ENCODE measurements at regions not wholly inside any gene's neighbourhood (a gene's known extent, or its start where the extent isn't known, plus 50 kb on each side); places are given as distances from the start of the nearest gene placed in this dataset.

DNA sequence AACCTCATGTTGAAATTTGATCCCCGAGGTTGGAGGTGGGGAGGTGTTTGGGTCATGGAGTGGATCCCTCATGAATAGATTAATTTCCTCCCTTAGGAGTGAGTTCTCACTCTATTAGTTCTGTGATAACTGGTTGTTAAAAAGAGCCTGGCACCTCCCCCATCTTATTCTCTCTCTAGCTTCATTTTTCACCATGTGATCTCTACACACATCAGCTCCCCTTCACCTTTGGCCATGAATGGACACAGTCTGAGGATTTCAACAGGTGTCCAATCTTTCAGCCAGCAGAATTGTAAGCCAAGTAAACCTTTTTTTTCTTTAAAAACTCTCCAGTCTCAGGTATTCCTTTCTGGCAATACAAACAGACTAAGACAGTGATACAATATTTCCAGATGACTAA, 602.0 kb upstream of the FAM98A start:
- TF ChIP-seq, protein P1, sequence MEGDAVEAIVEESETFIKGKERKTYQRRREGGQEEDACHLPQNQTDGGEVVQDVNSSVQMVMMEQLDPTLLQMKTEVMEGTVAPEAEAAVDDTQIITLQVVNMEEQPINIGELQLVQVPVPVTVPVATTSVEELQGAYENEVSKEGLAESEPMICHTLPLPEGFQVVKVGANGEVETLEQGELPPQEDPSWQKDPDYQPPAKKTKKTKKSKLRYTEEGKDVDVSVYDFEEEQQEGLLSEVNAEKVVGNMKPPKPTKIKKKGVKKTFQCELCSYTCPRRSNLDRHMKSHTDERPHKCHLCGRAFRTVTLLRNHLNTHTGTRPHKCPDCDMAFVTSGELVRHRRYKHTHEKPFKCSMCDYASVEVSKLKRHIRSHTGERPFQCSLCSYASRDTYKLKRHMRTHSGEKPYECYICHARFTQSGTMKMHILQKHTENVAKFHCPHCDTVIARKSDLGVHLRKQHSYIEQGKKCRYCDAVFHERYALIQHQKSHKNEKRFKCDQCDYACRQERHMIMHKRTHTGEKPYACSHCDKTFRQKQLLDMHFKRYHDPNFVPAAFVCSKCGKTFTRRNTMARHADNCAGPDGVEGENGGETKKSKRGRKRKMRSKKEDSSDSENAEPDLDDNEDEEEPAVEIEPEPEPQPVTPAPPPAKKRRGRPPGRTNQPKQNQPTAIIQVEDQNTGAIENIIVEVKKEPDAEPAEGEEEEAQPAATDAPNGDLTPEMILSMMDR (IDR thresholded peaks at IDR 0.05; ENCODE audit: low read depth, low read length) = no peak
- Histone ChIP-seq H3K9me3 (ENCODE audit: low read depth) (no peaks in the 10 kb centered on the region), H3K4me3 (no peak overlapping the region), H3K4me1 (ENCODE audit: low read depth) (no peaks in the 10 kb centered on the region), H3K27me3 (no peaks in the 10 kb centered on the region), H3K36me3 (no peaks in the 10 kb centered on the region), H3K27ac (no peak overlapping the region)
- no peak for DNase-seq (ENCODE audit: low read depth in 1 of 2, low spot score in 1 of 2)

GRCh38 chr2:34199971-34200370, 600.9 kb upstream of the FAM98A start:
- no peak for DNase-seq (ENCODE audit: low read depth in 1 of 2, low spot score in 1 of 2)
- H3K9me3 ChIP-seq (ENCODE audit: low read depth) = no peaks in the 10 kb centered on the region
- no peaks in the 10 kb centered on the region for H3K4me1 ChIP-seq (ENCODE audit: low read depth)
- TF ChIP-seq, protein P1 (IDR thresholded peaks at IDR 0.05; ENCODE audit: low read depth, low read length) = no peak
- no peak overlapping the region for H3K4me3 ChIP-seq
- no peak overlapping the region for H3K27ac ChIP-seq
- H3K36me3 ChIP-seq = no peaks in the 10 kb centered on the region
- H3K27me3 ChIP-seq = no peaks in the 10 kb centered on the region

DNA sequence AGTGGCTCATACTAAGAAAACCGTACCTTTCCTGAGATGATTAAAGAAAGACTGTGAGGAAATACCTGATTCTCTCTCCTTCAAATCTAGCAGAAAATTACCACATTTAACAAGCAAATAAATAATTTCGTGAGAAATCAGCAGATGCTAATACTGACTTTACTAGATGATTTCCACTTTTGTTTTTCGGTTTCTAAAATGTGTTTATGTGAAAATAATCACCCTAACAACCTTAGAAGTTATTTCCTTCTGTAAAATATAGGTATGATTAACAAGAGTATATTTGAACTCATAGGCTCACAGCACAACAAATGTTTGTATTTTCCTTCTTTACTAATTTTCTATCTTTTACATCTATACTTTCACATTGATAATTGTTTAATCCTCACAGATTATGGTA, 594.1 kb upstream of the FAM98A start:
- TF ChIP-seq, protein P1 (IDR thresholded peaks at IDR 0.05; ENCODE audit: low read depth, low read length) = no peak
- no peak overlapping the region for H3K27ac ChIP-seq

DNA sequence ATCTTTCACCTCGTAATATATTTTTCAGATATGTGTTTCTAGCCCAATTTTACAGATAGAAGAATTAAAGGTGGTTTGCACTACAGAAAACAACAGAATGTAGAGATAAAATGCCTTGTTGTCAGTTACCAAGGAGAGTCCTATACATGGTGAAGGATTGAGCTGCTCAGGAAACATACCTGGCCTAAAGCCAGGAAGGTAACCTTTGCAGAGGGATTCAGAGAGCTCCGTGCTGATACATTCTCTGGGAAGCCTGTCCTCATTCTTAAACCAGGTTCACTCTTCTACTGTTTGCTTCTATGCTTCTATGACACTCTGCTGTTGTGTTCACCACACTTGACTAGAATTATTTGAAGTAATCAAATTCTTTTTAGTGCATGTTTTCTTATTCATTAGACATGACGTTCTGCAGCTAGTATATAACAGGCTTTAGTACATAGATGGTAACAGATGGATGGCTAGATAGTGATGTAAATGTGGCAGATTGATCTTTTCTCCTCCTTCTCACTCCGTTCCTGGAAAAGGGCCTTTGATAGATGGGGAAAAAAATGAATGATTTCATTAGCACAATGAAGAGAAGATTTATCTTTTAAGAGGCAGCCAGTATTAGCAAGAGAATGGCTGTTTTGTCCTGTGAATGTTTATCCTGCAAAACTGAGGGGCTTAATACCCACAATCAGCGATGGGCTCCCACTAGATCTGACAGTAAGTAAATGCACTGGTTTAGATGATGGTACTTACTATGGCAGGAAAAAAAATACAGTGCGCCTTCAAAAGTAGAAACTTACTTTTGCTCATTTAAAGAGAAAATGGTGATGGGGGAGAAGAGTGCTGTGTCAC, 589.6 kb upstream of the FAM98A start:
- H3K4me3 ChIP-seq = no peak overlapping the region
- H3K36me3 ChIP-seq = no peaks in the 10 kb centered on the region
- H3K9me3 ChIP-seq (ENCODE audit: low read depth) = no peaks in the 10 kb centered on the region
- no peaks in the 10 kb centered on the region for H3K27me3 ChIP-seq
- H3K4me1 ChIP-seq (ENCODE audit: low read depth) = no peaks in the 10 kb centered on the region
- TF ChIP-seq, protein P1 (IDR thresholded peaks at IDR 0.05; ENCODE audit: low read depth, low read length) = no peak
- DNase-seq (ENCODE audit: low read depth in 1 of 2, low spot score in 1 of 2) = no peak
- no peak overlapping the region for H3K27ac ChIP-seq

More for the DNA sequence above, 594.1 kb upstream of the FAM98A start:
- Histone ChIP-seq H3K4me3 (no peak overlapping the region), H3K4me1 (ENCODE audit: low read depth) (no peaks in the 10 kb centered on the region), H3K27me3 (no peaks in the 10 kb centered on the region), H3K36me3 (no peaks in the 10 kb centered on the region), H3K9me3 (ENCODE audit: low read depth) (no peaks in the 10 kb centered on the region)
- DNase-seq (ENCODE audit: low read depth in 1 of 2, low spot score in 1 of 2) = no peak

DNA sequence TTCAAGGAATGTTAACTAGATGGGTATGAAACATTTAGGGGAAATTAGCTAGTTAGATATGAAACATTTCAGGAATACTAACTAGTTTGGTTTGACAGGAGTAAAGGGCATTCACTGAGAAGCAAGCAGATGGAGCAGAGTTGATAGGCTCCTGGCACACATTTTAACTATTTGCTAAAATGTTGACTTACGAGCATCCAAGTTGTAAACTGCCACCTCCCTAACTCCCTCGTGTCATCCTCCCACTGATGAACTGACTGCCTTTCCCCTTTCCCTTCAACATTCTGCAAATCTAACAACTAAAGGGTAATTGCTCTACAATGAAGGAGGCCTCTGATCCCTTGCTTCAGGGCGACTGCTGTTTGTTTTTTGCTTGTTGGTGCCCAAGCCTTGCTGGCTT, 580.4 kb upstream of the FAM98A start:
- Histone ChIP-seq H3K27me3 (no peaks in the 10 kb centered on the region), H3K9me3 (ENCODE audit: low read depth) (no peaks in the 10 kb centered on the region), H3K4me1 (ENCODE audit: low read depth) (no peaks in the 10 kb centered on the region), H3K27ac (no peak overlapping the region), H3K4me3 (no peak overlapping the region), H3K36me3 (no peaks in the 10 kb centered on the region)
- TF ChIP-seq, protein P1 (IDR thresholded peaks at IDR 0.05; ENCODE audit: low read depth, low read length) = no peak
- no peak for DNase-seq (ENCODE audit: low read depth in 1 of 2, low spot score in 1 of 2)
